Caco-2 (cell line): ENCODE measurements at regions not wholly inside any gene's neighbourhood (a gene's known extent, or its start where the extent isn't known, plus 50 kb on each side); places are given as distances from the start of the nearest gene placed in this dataset.
A peak's percentile ranks its signal among the peaks of the same experiment; 100 is the strongest.

ENCODE experiments used
- BruUV-seq: library from RNA; stranded (reverse); fragments of 400-500 nt; replicated peaks from 2 replicates; lab custom pipeline; 2021; lab: Mats Ljungman, UMichigan
- CTCF ChIA-PET: fragments of 300-600 bp; sonication (Branson Sonifier 250); formaldehyde crosslinking; loops from one replicate; lab custom pipeline; 2022; ENCODE audit warnings: antibody characterized with exemption; lab: Charles Lee
- POLR2A ChIA-PET: fragments of 300-600 bp; sonication (Branson Sonifier 250); formaldehyde crosslinking; loops from one replicate; lab custom pipeline; 2022; ENCODE audit warnings: antibody characterized with exemption; lab: Charles Lee
- DNase-seq, 2 experiments: peaks; one replicate each; pipeline versions ENCODE4 v3.0.0 to v3.0.0-alpha.2; 2020 to 2022
- H3K27me3 ChIP-seq: replicated peaks from 2 replicates; pipeline ENCODE4 v1.6.0; 2011; ENCODE audit warnings: low read length; ENCODE audit not compliant: control insufficient read depth, insufficient read depth
- H3K36me3 ChIP-seq: 2 replicates; pipeline ENCODE4 v1.5.1; 2011; ENCODE audit warnings: low read length; ENCODE audit not compliant: control insufficient read depth, insufficient read depth
- H3K4me1 ChIP-seq: fragments of 250-450 bp; sonication (Bioruptor Pico); 2 replicates; pipeline ENCODE4 v1.5.1; 2020; ENCODE audit warnings: mild to moderate bottlenecking
- H3K4me3 ChIP-seq: 2 replicates; pipeline ENCODE4 v1.5.1; 2011; ENCODE audit warnings: low read depth, mild to moderate bottlenecking, control low read depth, low read length
- H3K9me3 ChIP-seq: fragments of 250-450 bp; sonication (Bioruptor Pico); 2 replicates; pipeline ENCODE4 v1.5.1; 2020; ENCODE audit warnings: mild to moderate bottlenecking, moderate library complexity
- H3K27ac Mint-ChIP-seq: one replicate; pipeline ENCODE4 v1.8.0; 2022; ENCODE audit warnings: mixed read lengths; ENCODE audit not compliant: unreplicated experiment
- H3K27me3 Mint-ChIP-seq: one replicate; pipeline ENCODE4 v1.8.0; 2022; ENCODE audit warnings: mixed read lengths; ENCODE audit not compliant: insufficient read depth, unreplicated experiment
- H3K36me3 Mint-ChIP-seq: one replicate; pipeline ENCODE4 v1.8.0; 2022; ENCODE audit warnings: mild to moderate bottlenecking, mixed read lengths; ENCODE audit not compliant: insufficient read depth, unreplicated experiment
- H3K4me1 Mint-ChIP-seq: one replicate; pipeline ENCODE4 v1.8.0; 2022; ENCODE audit warnings: low read depth, mixed read lengths; ENCODE audit not compliant: unreplicated experiment
- H3K4me3 Mint-ChIP-seq: one replicate; pipeline ENCODE4 v1.8.0; 2022; ENCODE audit warnings: mild to moderate bottlenecking, moderate library complexity, mixed read lengths; ENCODE audit not compliant: unreplicated experiment
- H3K9me3 Mint-ChIP-seq: one replicate; pipeline ENCODE4 v1.8.0; 2022; ENCODE audit warnings: mixed read lengths; ENCODE audit not compliant: unreplicated experiment
- intact Hi-C: fragments of 100-400 bp; cut with micrococcal nuclease; formaldehyde crosslinking; loops from one replicate; pipeline ENCODE4 v1.10.0; 2022; ENCODE audit not compliant: unreplicated experiment
- TF ChIP-seq, protein P1 (sequence below), 2 experiments: fragments of 200-600 bp in 1 of 2; IDR thresholded peaks; 1 replicate in 1 of 2; 2 replicates in 1 of 2; pipeline versions ENCODE4 v1.5.1 to v1.8.0; 2011 to 2022; ENCODE audit warnings: antibody characterized with exemption in 1 of 2, control low read depth in 1 of 2, inconsistent platforms in 1 of 2, low read depth in 1 of 2, low read length in 1 of 2, mild to moderate bottlenecking in 1 of 2, moderate library complexity in 1 of 2; ENCODE audit not compliant: insufficient read depth in 1 of 2, severe bottlenecking in 1 of 2, unreplicated experiment in 1 of 2

DNA sequence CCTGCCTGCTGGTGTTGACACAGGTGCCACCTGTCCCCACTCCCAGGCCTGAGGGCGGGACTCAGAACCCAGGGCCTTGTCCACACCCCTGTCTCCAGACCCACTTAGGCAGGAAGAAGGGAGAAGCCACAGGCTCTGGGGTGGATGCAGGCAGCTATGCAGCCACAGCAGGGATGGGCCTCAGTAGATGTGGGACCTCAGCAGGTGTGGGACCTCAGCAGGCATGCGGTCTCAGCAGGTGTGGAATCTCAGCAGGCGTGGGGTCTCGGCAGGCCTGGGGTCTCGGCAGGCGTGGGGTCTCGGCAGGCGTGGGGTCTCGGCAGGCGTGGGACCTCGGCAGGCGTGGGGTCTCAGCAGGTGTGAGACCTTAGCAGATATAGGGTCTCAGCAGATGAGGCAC, 118.0 kb upstream of the PITRM1 start:
- Histone ChIP-seq H3K36me3 (no peaks in the 10 kb centered on the region), H3K4me3 (no peak overlapping the region), H3K27me3 (peaks cover 4% of the 10 kb centered on the region; the same call in 1 of the 2 replicates), H3K9me3 (no peaks in the 10 kb centered on the region), H3K4me1 (peaks cover 8% of the 10 kb centered on the region)
- no peaks in the 10 kb centered on the region for H3K4me1 Mint-ChIP-seq
- CTCF ChIA-PET: no interaction called here
- no peaks in the 10 kb centered on the region for H3K36me3 Mint-ChIP-seq
- TF ChIP-seq, protein P1, sequence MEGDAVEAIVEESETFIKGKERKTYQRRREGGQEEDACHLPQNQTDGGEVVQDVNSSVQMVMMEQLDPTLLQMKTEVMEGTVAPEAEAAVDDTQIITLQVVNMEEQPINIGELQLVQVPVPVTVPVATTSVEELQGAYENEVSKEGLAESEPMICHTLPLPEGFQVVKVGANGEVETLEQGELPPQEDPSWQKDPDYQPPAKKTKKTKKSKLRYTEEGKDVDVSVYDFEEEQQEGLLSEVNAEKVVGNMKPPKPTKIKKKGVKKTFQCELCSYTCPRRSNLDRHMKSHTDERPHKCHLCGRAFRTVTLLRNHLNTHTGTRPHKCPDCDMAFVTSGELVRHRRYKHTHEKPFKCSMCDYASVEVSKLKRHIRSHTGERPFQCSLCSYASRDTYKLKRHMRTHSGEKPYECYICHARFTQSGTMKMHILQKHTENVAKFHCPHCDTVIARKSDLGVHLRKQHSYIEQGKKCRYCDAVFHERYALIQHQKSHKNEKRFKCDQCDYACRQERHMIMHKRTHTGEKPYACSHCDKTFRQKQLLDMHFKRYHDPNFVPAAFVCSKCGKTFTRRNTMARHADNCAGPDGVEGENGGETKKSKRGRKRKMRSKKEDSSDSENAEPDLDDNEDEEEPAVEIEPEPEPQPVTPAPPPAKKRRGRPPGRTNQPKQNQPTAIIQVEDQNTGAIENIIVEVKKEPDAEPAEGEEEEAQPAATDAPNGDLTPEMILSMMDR (IDR thresholded peaks at IDR 0.05; ENCODE audit: insufficient read depth in 1 of 2, low read depth in 1 of 2, low read length in 1 of 2, severe bottlenecking in 1 of 2, unreplicated experiment in 1 of 2): no peak
- H3K27me3 Mint-ChIP-seq: peaks cover 20% of the 10 kb centered on the region
- intact Hi-C loops: no loop called here
- no peak for DNase-seq
- H3K27ac Mint-ChIP-seq: no peak overlapping the region
- no peaks in the 10 kb centered on the region for H3K9me3 Mint-ChIP-seq
- BruUV-seq: no TSS peak
- POLR2A ChIA-PET: no interaction called here
- H3K4me3 Mint-ChIP-seq: no peak overlapping the region

DNA sequence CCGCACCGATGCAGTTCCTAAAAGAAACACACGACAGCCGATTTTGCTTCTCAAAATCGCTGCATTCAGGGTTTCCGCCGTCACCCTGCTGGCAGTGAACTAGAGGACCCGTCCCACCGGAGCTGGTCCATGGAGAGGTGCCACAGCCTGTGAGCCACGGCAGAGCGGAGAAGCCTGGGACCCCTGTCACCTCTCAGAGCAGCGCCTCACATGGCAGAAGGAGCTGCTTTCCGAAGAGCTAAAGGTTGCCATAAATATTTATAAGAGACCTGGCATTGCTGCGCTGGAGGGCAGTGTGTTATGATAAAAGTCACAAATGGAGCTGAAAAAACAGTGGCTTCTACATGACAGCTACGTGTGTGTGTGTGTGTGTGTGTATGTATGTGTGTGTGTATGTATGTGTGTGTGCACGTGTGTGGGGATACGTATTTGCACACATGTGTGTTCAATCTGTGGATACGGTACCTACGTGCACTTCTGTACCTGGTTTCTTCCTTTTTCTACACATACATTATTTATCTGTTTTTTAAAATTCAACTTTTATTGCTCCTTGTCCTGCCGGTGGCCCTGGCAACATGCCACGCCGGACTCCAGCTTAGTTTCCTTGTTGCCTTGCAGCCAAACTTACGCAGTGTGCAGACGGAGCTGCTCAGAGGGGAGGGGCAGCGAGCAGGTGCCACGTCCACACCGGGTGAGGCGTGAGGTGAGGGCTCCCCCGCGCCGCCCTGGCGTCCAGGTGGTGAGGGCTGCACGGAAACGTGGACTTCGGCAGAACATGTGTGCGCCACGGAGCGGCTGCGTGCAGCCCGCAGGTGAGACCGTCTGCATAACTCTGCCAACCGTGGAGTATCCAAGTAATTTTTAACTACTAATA, 115.2 kb upstream of the PITRM1 start:
- ChIA-PET CTCF (interaction anchor here (0.6 to 1.0 kb wide), 3 partner anchors 90 to 803 kb away, joined by 3 to 6 read pairs (median 4); no protein-coding TSS in a partner anchor), POLR2A (no interaction called here)
- Mint-ChIP-seq H3K4me1 (no peaks in the 10 kb centered on the region), H3K36me3 (no peaks in the 10 kb centered on the region), H3K27ac (no peak overlapping the region), H3K9me3 (no peaks in the 10 kb centered on the region), H3K27me3 (peaks cover 21% of the 10 kb centered on the region), H3K4me3 (peak overlapping the region; percentile 46)
- Histone ChIP-seq H3K27me3 (peaks cover 4% of the 10 kb centered on the region; the same call in 1 of the 2 replicates), H3K4me3 (no peak overlapping the region), H3K36me3 (no peaks in the 10 kb centered on the region), H3K9me3 (no peaks in the 10 kb centered on the region), H3K4me1 (peaks cover 8% of the 10 kb centered on the region)
- TF ChIP-seq, protein P1 (IDR thresholded peaks at IDR 0.05; ENCODE audit: insufficient read depth in 1 of 2, low read depth in 1 of 2, low read length in 1 of 2, severe bottlenecking in 1 of 2, unreplicated experiment in 1 of 2): peak; percentile 10 to 12
- DNase-seq: peak in 1 of 2 experiments; percentile 32
- intact Hi-C loops: no loop called here
- no TSS peak for BruUV-seq

DNA sequence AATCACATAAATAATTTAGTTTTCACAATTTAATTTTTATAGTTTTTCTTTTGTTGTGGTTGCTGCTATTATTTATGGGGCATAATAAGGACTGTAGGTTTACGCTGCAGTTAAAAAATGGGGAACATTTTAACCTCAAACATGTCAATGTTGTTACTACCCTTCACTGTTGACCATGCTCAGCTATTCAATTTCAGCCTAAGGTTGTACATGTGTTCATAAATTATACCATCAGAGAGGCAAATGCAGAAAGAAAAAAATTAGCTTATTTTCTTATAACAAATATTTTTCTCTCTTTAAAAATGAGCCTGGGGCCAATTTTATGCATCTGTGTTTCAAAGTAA, 110.1 kb upstream of the PITRM1 start:
- no peak overlapping the region for H3K4me3 ChIP-seq
- no peak overlapping the region for H3K27ac Mint-ChIP-seq
- TF ChIP-seq, protein P1 (IDR thresholded peaks at IDR 0.05; ENCODE audit: insufficient read depth in 1 of 2, low read depth in 1 of 2, low read length in 1 of 2, severe bottlenecking in 1 of 2, unreplicated experiment in 1 of 2): no peak
- peaks cover 2% of the 10 kb centered on the region; the same call in 1 of the 2 replicates for H3K27me3 ChIP-seq
- no peaks in the 10 kb centered on the region for H3K4me1 Mint-ChIP-seq
- no peaks in the 10 kb centered on the region for H3K9me3 Mint-ChIP-seq
- H3K4me1 ChIP-seq: peaks cover 7% of the 10 kb centered on the region
- ChIA-PET CTCF (no interaction called here), POLR2A (no interaction called here)
- H3K27me3 Mint-ChIP-seq: peaks cover 10% of the 10 kb centered on the region
- no TSS peak for BruUV-seq
- no peak for DNase-seq
- no peaks in the 10 kb centered on the region for H3K36me3 Mint-ChIP-seq
- intact Hi-C loops: no loop called here
- H3K36me3 ChIP-seq: no peaks in the 10 kb centered on the region
- H3K9me3 ChIP-seq: no peaks in the 10 kb centered on the region
- no peak overlapping the region for H3K4me3 Mint-ChIP-seq
